GM18520 (cell line): ENCODE measurements at regions not wholly inside any gene's neighbourhood (a gene's known extent, or its start where the extent isn't known, plus 50 kb on each side); places are given as distances from the start of the nearest gene placed in this dataset.

Source experiments
- ATAC-seq: cut with Tn5 transposase; IDR thresholded peaks from one replicate; pipeline ENCODE4 v1.9.1; 2021; ENCODE audit not compliant: unreplicated experiment

GRCh38 chr2:60400462-60401246, 152.8 kb downstream of the BCL11A start:
- ATAC-seq, result no peak

- no peak for ATAC-seq
Observed at GRCh38 chr2:60394463-60394862, 159.0 kb downstream of the BCL11A start.

GRCh38 chr2:60391649-60392375, 161.6 kb downstream of the BCL11A start:
- ATAC-seq, result no peak

GRCh38 chr2:60391230-60391629, 162.2 kb downstream of the BCL11A start:
- ATAC-seq, result no peak

- ATAC-seq, result no peak
Observed at GRCh38 chr2:60386436-60386835, 167.0 kb downstream of the BCL11A start.

GRCh38 chr2:60385648-60386047, 167.8 kb downstream of the BCL11A start:
- ATAC-seq, result no peak

- no peak for ATAC-seq
Observed at GRCh38 chr2:60383401-60384143, 169.9 kb downstream of the BCL11A start.

- no peak for ATAC-seq
Observed at GRCh38 chr2:60380411-60380810, 173.0 kb downstream of the BCL11A start.

- ATAC-seq, result no peak
Observed at GRCh38 chr2:60379684-60380083, 173.8 kb downstream of the BCL11A start.

- no peak for ATAC-seq
Observed at GRCh38 chr2:60379216-60379615, 174.2 kb downstream of the BCL11A start.

- ATAC-seq, result no peak
Observed at GRCh38 chr2:60377825-60378224, 175.6 kb downstream of the BCL11A start.

- ATAC-seq, result no peak
Observed at GRCh38 chr2:60376252-60376651, 177.2 kb downstream of the BCL11A start.

- ATAC-seq, result no peak
Observed at GRCh38 chr2:60371681-60372080, 181.8 kb downstream of the BCL11A start.

GRCh38 chr2:60371219-60371618, 182.2 kb downstream of the BCL11A start:
- ATAC-seq, result no peak

- no peak for ATAC-seq
Observed at GRCh38 chr2:60370814-60371213, 182.6 kb downstream of the BCL11A start.

- no peak for ATAC-seq
Observed at GRCh38 chr2:60368456-60368855, 185.0 kb downstream of the BCL11A start.

- no peak for ATAC-seq
Observed at GRCh38 chr2:60366135-60366712, 187.2 kb downstream of the BCL11A start.

GRCh38 chr2:60365556-60365955, 187.9 kb downstream of the BCL11A start:
- no peak for ATAC-seq

- no peak for ATAC-seq
Observed at GRCh38 chr2:60364491-60364890, 189.0 kb downstream of the BCL11A start.

GRCh38 chr2:60361498-60361897, 192.0 kb downstream of the BCL11A start:
- no peak for ATAC-seq

GRCh38 chr2:60359569-60359968, 193.9 kb downstream of the BCL11A start:
- no peak for ATAC-seq
